PC-3 (cell line): ENCODE measurements at regions not wholly inside any gene's neighbourhood (a gene's known extent, or its start where the extent isn't known, plus 50 kb on each side); places are given as distances from the start of the nearest gene placed in this dataset.

Source experiments
- ATAC-seq: fragments of 200-7000 bp; cut with Tn5 transposase; 2 replicates; pipeline ENCODE4 v1.9.1; 2020; ENCODE audit warnings: mild to moderate bottlenecking, moderate library complexity
- BruUV-seq: library from RNA; stranded (reverse); fragments of 400-500 nt; replicated peaks from 2 replicates; lab custom pipeline; 2021; lab: Mats Ljungman, UMichigan
- CTCF ChIA-PET: fragments of 300-600 bp; sonication (Branson Sonifier 250); formaldehyde crosslinking; loops from one replicate; lab custom pipeline; 2022; ENCODE audit warnings: antibody characterized with exemption; lab: Charles Lee
- POLR2A ChIA-PET: fragments of 300-600 bp; sonication (Branson Sonifier 250); formaldehyde crosslinking; loops from one replicate; lab custom pipeline; 2022; ENCODE audit warnings: antibody characterized with exemption; ENCODE audit not compliant: unreplicated experiment; lab: Charles Lee
- DNase-seq: peaks from one replicate; pipeline ENCODE4 v3.0.0-alpha.2; 2015
- H2AFZ ChIP-seq: fragments of 300-600 bp; sonication (generic); 2 replicates; pipeline ENCODE4 v1.6.0; 2016; ENCODE audit warnings: antibody characterized with exemption, low read length
- H3F3A ChIP-seq: fragments of 300-600 bp; sonication (generic); one replicate; pipeline ENCODE4 v1.6.0; 2017; ENCODE audit warnings: antibody characterized with exemption, low read length, control low read depth, mild to moderate bottlenecking; ENCODE audit not compliant: unreplicated experiment
- H3K27ac ChIP-seq: fragments of 300-600 bp; sonication (generic); 2 replicates; pipeline ENCODE4 v1.5.1; 2016; ENCODE audit warnings: mild to moderate bottlenecking, low read length
- H3K27me3 ChIP-seq: fragments of 300-600 bp; sonication (generic); 2 replicates; pipeline ENCODE4 v1.6.1; 2016; ENCODE audit warnings: low read length, mixed read lengths
- H3K36me3 ChIP-seq: fragments of 300-600 bp; sonication (generic); 2 replicates; pipeline ENCODE4 v1.6.1; 2016; ENCODE audit warnings: low read depth, mixed run types, low read length, mixed read lengths
- H3K4me1 ChIP-seq: fragments of 300-600 bp; sonication (generic); 2 replicates; pipeline ENCODE4 v1.5.1; 2016; ENCODE audit warnings: low read length; ENCODE audit not compliant: insufficient read depth
- H3K4me2 ChIP-seq: fragments of 300-600 bp; sonication (generic); 2 replicates; pipeline ENCODE4 v1.6.0; 2016; ENCODE audit warnings: low read length
- H3K4me3 ChIP-seq: fragments of 300-600 bp; sonication (generic); 2 replicates; pipeline ENCODE4 v1.5.1; 2016; ENCODE audit warnings: mild to moderate bottlenecking, low read length, mixed read lengths
- H3K79me2 ChIP-seq: fragments of 300-600 bp; sonication (generic); 2 replicates; pipeline ENCODE4 v1.6.1; 2017; ENCODE audit warnings: low read length, mixed read lengths
- H3K9ac ChIP-seq: fragments of 300-600 bp; sonication (generic); 2 replicates; pipeline ENCODE4 v1.6.0; 2016; ENCODE audit warnings: mild to moderate bottlenecking, low read length
- H3K9me2 ChIP-seq: fragments of 300-600 bp; sonication (generic); replicated peaks from 2 replicates; pipeline ENCODE4 v1.6.1; 2016; ENCODE audit warnings: mixed run types, low read length, mixed read lengths
- H3K9me3 ChIP-seq: fragments of 300-600 bp; sonication (generic); 2 replicates; pipeline ENCODE4 v1.6.1; 2016; ENCODE audit warnings: low read length, mixed read lengths
- H4K20me1 ChIP-seq: fragments of 300-600 bp; sonication (generic); 2 replicates; pipeline ENCODE4 v1.6.1; 2016; ENCODE audit warnings: low read length, mixed read lengths
- CTCF ChIP-seq: fragments of 300-600 bp; sonication (generic); conservative IDR thresholded peaks from 2 replicates; pipeline ENCODE4 v1.5.1; 2017; ENCODE audit warnings: antibody characterized with exemption, low read depth, mild to moderate bottlenecking, low read length
- EZH2 ChIP-seq: fragments of 300-600 bp; sonication (generic); IDR thresholded peaks from one replicate; pipeline ENCODE4 v1.6.1; 2017; ENCODE audit warnings: antibody characterized with exemption, mild to moderate bottlenecking, low read length; ENCODE audit not compliant: unreplicated experiment
- EZH2phosphoT487 ChIP-seq: fragments of 300-600 bp; sonication (generic); IDR thresholded peaks from 2 replicates; pipeline ENCODE4 v1.6.1; 2018; ENCODE audit warnings: mild to moderate bottlenecking, antibody characterized with exemption, low read length, borderline replicate concordance
- intact Hi-C: fragments of 100-400 bp; cut with micrococcal nuclease; formaldehyde crosslinking; loops from 2 replicates; pipeline ENCODE4 v1.9.0; 2023

- POLR2A ChIA-PET, result no interaction called here
- no peak for ATAC-seq
Observed at GRCh38 chr2:122706757-122707223, 951.3 kb downstream of the TSN start.

GRCh38 chr2:122707224-122707824 is 951.9 kb downstream of the TSN start:
- Histone ChIP-seq H3K79me2 (no peaks in the 10 kb centered on the region), H3K27ac (peak overlapping the region; percentile 31), H3K4me1 (peaks cover 12% of the 10 kb centered on the region), H3K27me3 (no peaks in the 10 kb centered on the region), H4K20me1 (no peaks in the 10 kb centered on the region), H3K9me3 (no peaks in the 10 kb centered on the region), H3K4me3 (no peak overlapping the region), H3K9me2 (no peaks in the 10 kb centered on the region; the same call in 1 of the 2 replicates), H3K4me2 (no peak overlapping the region), H2AFZ (no peak overlapping the region), H3K9ac (no peak overlapping the region), H3K36me3 (no peaks in the 10 kb centered on the region), H3F3A (no peaks in the 10 kb centered on the region)
- TF ChIP-seq EZH2 (no peak), EZH2phosphoT487 (no peak), CTCF (no peak)
- intact Hi-C loops, result no loop called here
- DNase-seq, result no peak
- ChIA-PET CTCF (no interaction called here), POLR2A (no interaction called here)
- no peak for ATAC-seq
- no TSS peak for BruUV-seq

More at GRCh38 chr2:122706757-122707223, 951.3 kb downstream of the TSN start:
- no peak overlapping the region for H2AFZ ChIP-seq
- H3F3A ChIP-seq, result no peaks in the 10 kb centered on the region
- no TSS peak for BruUV-seq
- no peaks in the 10 kb centered on the region for H3K36me3 ChIP-seq
- peak overlapping the region; percentile 31 for H3K27ac ChIP-seq
- H3K9me2 ChIP-seq, result no peaks in the 10 kb centered on the region; the same call in 1 of the 2 replicates
- peaks cover 12% of the 10 kb centered on the region for H3K4me1 ChIP-seq
- CTCF ChIA-PET, result no interaction called here
- intact Hi-C loops, result no loop called here
- TF ChIP-seq EZH2phosphoT487, result no peak
- DNase-seq, result peak; percentile 65
- H3K9me3 ChIP-seq, result no peaks in the 10 kb centered on the region
- H3K79me2 ChIP-seq, result no peaks in the 10 kb centered on the region
- H4K20me1 ChIP-seq, result no peaks in the 10 kb centered on the region
- H3K4me3 ChIP-seq, result no peak overlapping the region
- no peak overlapping the region for H3K9ac ChIP-seq
- H3K4me2 ChIP-seq, result no peak overlapping the region
- H3K27me3 ChIP-seq, result no peaks in the 10 kb centered on the region

- ATAC-seq (no peak), DNase-seq (no peak)
- TF ChIP-seq CTCF (no peak), EZH2phosphoT487 (no peak), EZH2 (no peak)
- Histone ChIP-seq H3K9me3 (no peaks in the 10 kb centered on the region), H2AFZ (no peak overlapping the region), H3K4me3 (no peak overlapping the region), H3K36me3 (no peaks in the 10 kb centered on the region), H3K4me1 (peaks cover 12% of the 10 kb centered on the region), H3K9me2 (no peaks in the 10 kb centered on the region), H4K20me1 (no peaks in the 10 kb centered on the region), H3K4me2 (no peak overlapping the region), H3K27me3 (no peaks in the 10 kb centered on the region), H3K9ac (no peak overlapping the region), H3K27ac (no peak overlapping the region), H3K79me2 (no peaks in the 10 kb centered on the region), H3F3A (no peaks in the 10 kb centered on the region)
- ChIA-PET CTCF (no interaction called here), POLR2A (no interaction called here)
- intact Hi-C loops, result loop anchor here (10.0 kb wide), 1 partner anchor 1035 kb away; no protein-coding TSS in a partner anchor
- no TSS peak for BruUV-seq
Observed at GRCh38 chr2:122710049-122710448, 954.6 kb downstream of the TSN start.
